ENCODE measurements at regions not wholly inside any gene's neighbourhood (a gene's known extent, or its start where the extent isn't known, plus 50 kb on each side); places are given as distances from the start of the nearest gene placed in this dataset.

DNA sequence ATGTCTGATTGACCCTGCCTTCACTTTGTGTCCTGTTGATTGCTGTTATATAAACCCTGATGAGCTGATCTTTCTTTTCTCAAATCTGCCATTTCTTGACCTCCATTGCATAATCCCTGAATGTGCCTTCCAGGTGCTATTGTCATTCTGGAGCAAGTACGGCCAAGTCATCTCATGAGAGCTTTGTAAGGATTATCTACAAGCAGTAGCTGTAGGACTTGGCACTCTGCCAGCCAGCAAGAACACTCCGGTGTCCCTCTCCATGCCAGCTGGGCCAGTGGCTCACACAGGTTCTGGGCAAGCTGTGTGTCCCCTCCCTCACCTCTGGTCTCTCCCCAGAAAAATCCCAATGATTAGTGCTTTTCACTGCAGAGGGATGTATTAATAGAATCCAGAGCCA lies 348.1 kb downstream of the FOXO1 start:
- intact Hi-C loops (cut with DNase I, micrococcal nuclease) = no loop called here
- Histone ChIP-seq H3K4me1 (ENCODE audit: low read depth) (no peaks in the 10 kb centered on the region), H3K9me3 (peaks cover 4% of the 10 kb centered on the region), H3K4me3 (no peak overlapping the region), H3K36me3 (ENCODE audit: low read depth) (no peaks in the 10 kb centered on the region)
- no peak for ATAC-seq
- TF ChIP-seq, protein P1, sequence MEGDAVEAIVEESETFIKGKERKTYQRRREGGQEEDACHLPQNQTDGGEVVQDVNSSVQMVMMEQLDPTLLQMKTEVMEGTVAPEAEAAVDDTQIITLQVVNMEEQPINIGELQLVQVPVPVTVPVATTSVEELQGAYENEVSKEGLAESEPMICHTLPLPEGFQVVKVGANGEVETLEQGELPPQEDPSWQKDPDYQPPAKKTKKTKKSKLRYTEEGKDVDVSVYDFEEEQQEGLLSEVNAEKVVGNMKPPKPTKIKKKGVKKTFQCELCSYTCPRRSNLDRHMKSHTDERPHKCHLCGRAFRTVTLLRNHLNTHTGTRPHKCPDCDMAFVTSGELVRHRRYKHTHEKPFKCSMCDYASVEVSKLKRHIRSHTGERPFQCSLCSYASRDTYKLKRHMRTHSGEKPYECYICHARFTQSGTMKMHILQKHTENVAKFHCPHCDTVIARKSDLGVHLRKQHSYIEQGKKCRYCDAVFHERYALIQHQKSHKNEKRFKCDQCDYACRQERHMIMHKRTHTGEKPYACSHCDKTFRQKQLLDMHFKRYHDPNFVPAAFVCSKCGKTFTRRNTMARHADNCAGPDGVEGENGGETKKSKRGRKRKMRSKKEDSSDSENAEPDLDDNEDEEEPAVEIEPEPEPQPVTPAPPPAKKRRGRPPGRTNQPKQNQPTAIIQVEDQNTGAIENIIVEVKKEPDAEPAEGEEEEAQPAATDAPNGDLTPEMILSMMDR (IDR thresholded peaks at IDR 0.05) = no peak
- DNase-seq = peak in 1 of 3 donors; percentile 32

DNA sequence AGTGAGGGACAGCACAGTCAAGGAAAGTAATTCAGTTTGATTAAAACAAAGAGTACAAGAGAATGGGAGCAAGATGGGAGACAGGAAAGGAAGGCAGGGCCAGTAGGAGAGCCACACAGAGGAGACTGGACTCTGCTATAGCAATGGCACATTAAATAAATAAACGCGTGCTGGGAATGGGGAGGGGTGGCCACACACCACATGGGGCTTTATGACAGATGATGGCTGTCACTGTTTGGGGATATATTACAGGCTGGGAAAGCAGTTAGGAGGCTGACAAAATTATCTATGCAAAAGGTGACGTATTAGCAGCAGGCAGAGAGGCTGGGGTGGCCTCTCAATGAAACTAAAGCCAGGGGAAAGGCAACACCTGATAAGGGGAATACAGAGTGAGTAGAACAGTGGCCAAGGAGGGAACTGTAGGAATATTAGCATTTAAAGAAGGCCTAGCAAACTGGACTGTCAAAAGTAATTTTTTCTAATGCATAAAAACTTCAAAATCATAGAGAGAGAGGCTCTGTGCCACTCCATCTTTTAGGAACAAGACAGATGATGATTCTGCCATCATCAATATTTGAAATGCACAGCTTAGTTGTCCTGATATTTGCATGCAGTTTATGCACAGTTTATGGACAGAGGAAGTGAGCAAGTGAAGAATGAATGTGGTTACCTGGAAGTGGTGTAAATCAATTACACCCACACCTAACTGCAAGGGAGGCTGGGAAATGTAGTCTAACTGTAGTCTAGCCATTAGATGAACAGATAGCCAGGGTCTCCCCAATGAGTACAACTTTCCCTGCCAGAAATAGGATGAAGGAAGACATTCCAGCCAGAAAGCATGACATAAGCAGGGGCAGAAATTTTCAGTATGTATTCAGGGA lies 346.5 kb downstream of the FOXO1 start:
- Histone ChIP-seq H3K9me3 (peaks cover 4% of the 10 kb centered on the region), H3K4me1 (ENCODE audit: low read depth) (no peaks in the 10 kb centered on the region), H3K4me3 (no peak overlapping the region), H3K36me3 (ENCODE audit: low read depth) (no peaks in the 10 kb centered on the region)
- TF ChIP-seq, protein P1 (IDR thresholded peaks at IDR 0.05) = no peak
- DNase-seq = no peak
- peak; percentile 54 for ATAC-seq
- intact Hi-C loops (cut with DNase I, micrococcal nuclease) = no loop called here

DNA sequence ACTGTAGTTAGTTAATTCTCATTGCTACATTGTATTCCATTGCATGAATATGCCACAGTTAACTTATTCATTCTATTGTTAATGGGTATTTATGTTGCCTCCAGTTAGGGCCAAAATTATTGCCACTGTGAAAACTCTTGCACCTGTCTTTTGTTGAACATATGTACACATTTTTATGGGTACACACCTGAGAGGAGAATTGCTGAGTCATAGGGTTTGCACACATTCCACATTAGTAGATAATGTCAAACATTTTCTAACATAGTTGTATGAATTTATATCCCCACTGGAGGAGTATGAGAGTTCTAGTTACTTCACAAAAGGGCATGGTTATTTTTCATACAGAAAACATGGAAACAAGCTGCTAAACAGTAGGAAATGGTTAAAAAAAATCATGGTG lies 338.4 kb downstream of the FOXO1 start:
- H3K36me3 ChIP-seq (ENCODE audit: low read depth) = no peaks in the 10 kb centered on the region
- intact Hi-C loops (cut with DNase I, micrococcal nuclease) = no loop called here
- no peak overlapping the region for H3K4me3 ChIP-seq
- H3K9me3 ChIP-seq = peaks cover 2% of the 10 kb centered on the region
- ATAC-seq = peak; percentile 38
- H3K4me1 ChIP-seq (ENCODE audit: low read depth) = no peaks in the 10 kb centered on the region
- no peak for DNase-seq
- TF ChIP-seq, protein P1 (IDR thresholded peaks at IDR 0.05) = no peak

DNA sequence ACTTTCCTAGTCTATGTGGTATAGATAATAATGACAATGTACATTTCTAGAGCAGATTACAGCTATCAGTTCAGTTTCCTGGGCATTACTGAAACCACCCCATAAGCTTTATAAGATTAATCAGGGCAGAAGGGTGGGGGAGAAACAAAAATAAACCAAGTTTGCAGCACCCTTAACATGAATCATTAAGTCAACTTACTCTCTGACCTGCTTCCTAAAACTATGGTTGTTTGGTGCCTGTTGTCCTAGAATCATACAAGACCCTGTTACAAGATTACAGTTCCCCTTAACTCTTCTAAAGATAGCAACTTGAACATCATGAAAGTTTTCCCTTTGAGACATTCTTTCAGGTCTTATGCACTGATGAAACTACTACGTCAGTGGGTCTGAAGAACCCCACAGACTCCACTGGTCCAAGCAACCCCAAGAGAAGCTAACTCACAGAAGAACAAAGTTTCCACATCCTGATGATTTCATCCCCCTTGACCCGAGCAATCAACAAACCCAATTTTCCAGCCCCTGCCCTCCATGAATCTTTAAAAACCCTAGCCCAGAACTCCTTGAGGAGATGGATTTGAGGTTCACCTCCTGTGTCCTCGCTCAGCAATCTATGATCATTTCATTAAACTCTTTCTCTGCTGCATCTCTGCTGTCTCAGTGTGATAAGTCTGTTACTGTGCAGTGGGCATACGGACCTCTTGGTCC lies 336.5 kb downstream of the FOXO1 start:
- ATAC-seq = no peak
- DNase-seq = no peak
- intact Hi-C loops (cut with DNase I, micrococcal nuclease) = no loop called here
- H3K4me1 ChIP-seq (ENCODE audit: low read depth) = no peaks in the 10 kb centered on the region
- TF ChIP-seq, protein P1 (IDR thresholded peaks at IDR 0.05) = no peak
- H3K4me3 ChIP-seq = no peak overlapping the region
- no peaks in the 10 kb centered on the region for H3K36me3 ChIP-seq (ENCODE audit: low read depth)
- H3K9me3 ChIP-seq = no peaks in the 10 kb centered on the region

DNA sequence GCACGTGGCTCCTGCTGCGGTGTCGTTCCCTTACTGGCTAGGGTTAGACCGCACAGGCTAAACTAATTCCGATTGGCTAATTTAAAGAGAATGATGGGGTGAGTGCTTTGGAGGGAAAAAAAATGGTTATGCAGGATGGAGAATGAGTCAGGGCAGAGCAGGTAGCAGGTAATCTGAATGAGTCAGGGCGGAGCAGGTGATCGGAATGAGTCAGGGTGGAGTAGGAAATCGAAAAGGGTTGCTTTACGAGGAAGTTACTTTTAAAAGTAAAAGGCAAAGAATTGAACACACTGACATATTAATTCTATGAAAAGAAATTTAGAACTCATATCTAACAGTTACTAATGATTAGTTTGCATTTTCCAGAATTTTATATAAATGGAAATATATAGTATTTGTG lies 335.5 kb downstream of the FOXO1 start:
- no peak for DNase-seq
- Histone ChIP-seq H3K36me3 (ENCODE audit: low read depth) (no peaks in the 10 kb centered on the region), H3K4me1 (ENCODE audit: low read depth) (no peaks in the 10 kb centered on the region), H3K9me3 (no peaks in the 10 kb centered on the region), H3K4me3 (no peak overlapping the region)
- ATAC-seq = no peak
- intact Hi-C loops (cut with DNase I, micrococcal nuclease) = no loop called here
- TF ChIP-seq, protein P1 (IDR thresholded peaks at IDR 0.05) = no peak

All from mucosa of descending colon (tissue), 3 donors.